ENCODE measurements at regions not wholly inside any gene's neighbourhood (a gene's known extent, or its start where the extent isn't known, plus 50 kb on each side); places are given as distances from the start of the nearest gene placed in this dataset.

DNA sequence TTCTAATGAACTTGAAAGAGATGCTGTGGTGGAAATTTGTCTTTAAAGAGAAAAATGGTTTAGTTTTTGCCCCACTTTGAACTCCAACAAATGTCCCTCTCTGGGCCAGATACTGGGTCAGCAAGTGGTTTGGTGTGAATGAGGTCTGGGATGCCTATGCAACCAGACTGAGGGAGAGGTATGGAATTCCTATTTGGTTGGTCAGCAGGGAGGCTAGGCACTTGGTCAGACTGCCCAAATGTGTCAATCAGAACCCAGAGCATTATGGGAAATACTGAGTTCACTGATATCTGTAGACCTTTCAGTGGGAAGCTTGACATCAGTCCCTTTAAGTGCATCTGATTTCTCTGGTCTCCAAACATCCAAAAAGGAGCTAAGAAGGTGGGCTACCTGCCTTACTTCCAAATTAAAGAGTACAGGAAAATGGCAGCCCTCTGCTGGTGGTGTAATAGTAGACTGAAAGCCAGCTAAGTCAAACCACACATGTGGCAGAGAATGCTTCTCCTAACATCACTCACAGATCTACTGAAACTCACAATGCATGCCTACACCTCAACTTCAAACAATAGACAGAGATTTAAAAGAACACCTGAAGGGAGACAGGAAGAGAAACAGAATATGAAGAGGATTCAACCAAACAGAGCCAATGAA is 510.1 kb downstream of the PLA2G4A start:
- Histone ChIP-seq H3K4me3 (ENCODE audit: low read length) (no peak overlapping the region), H3K56ac (ENCODE audit: low read length) (no peak overlapping the region), H3K27ac (ENCODE audit: low read depth, low read length) (no peak overlapping the region), H3K23ac (ENCODE audit: low read length) (no peak overlapping the region), H3K4ac (ENCODE audit: low read depth, low read length) (peak overlapping the region; percentile 68), H3K4me1 (ENCODE audit: control insufficient read depth, low read depth, low read length) (no peaks in the 10 kb centered on the region), H3K36me3 (ENCODE audit: control insufficient read depth, insufficient read depth, low read length) (no peaks in the 10 kb centered on the region), H3K4me2 (ENCODE audit: low read length) (no peak overlapping the region), H3K18ac (ENCODE audit: low read length) (no peak overlapping the region), H2AK5ac (ENCODE audit: low read length) (no peak overlapping the region), H3K27me3 (ENCODE audit: insufficient read depth, low read length, poor library complexity) (no peaks in the 10 kb centered on the region), H3K79me1 (ENCODE audit: low read length) (no peaks in the 10 kb centered on the region), H2BK15ac (replicated peaks; ENCODE audit: low read depth) (no peak overlapping the region), H4K5ac (ENCODE audit: low read length) (no peak overlapping the region), H4K8ac (ENCODE audit: low read depth, low read length) (no peak overlapping the region), H3K79me2 (ENCODE audit: control insufficient read depth, insufficient read depth, low read length) (no peaks in the 10 kb centered on the region), H2BK120ac (ENCODE audit: low read depth, low read length) (no peak overlapping the region), H3K9ac (ENCODE audit: low read length) (no peak overlapping the region), H2BK5ac (ENCODE audit: low read length) (no peak overlapping the region)
- DNase-seq: peak; percentile 71

DNA sequence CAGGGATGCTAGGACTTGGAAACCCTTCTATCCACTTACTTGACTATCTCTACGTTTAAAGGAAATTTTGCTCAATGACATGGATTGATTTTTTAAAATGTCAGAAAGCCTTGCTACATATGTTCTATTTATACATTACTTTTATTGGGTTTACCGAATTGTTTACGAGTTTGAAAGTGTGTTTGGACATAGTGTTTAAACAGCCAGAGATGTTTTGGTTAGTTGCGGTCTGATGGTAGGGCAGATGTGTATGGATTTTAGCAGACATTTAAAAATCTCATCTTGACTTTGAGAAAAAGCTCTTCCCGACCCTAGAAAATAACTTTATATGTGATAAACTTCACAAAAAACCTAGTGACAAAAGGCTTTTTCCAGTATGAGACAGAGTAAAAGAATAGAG is 513.7 kb downstream of the PLA2G4A start:
- Histone ChIP-seq H2BK5ac (ENCODE audit: low read length) (no peak overlapping the region), H3K79me2 (ENCODE audit: control insufficient read depth, insufficient read depth, low read length) (no peaks in the 10 kb centered on the region), H3K56ac (ENCODE audit: low read length) (no peak overlapping the region), H3K4me2 (ENCODE audit: low read length) (no peak overlapping the region), H2BK15ac (replicated peaks; ENCODE audit: low read depth) (no peak overlapping the region), H3K4me1 (ENCODE audit: control insufficient read depth, low read depth, low read length) (no peaks in the 10 kb centered on the region), H4K5ac (ENCODE audit: low read length) (no peak overlapping the region), H3K23ac (ENCODE audit: low read length) (no peak overlapping the region), H2BK120ac (ENCODE audit: low read depth, low read length) (no peak overlapping the region), H3K27me3 (ENCODE audit: insufficient read depth, low read length, poor library complexity) (no peaks in the 10 kb centered on the region), H3K4me3 (ENCODE audit: low read length) (no peak overlapping the region), H3K27ac (ENCODE audit: low read depth, low read length) (no peak overlapping the region), H3K18ac (ENCODE audit: low read length) (no peak overlapping the region), H3K36me3 (ENCODE audit: control insufficient read depth, insufficient read depth, low read length) (no peaks in the 10 kb centered on the region), H4K8ac (ENCODE audit: low read depth, low read length) (no peak overlapping the region), H2AK5ac (ENCODE audit: low read length) (no peak overlapping the region), H3K79me1 (ENCODE audit: low read length) (no peaks in the 10 kb centered on the region), H3K4ac (ENCODE audit: low read depth, low read length) (no peak overlapping the region), H3K9ac (ENCODE audit: low read length) (no peak overlapping the region)
- WGBS (ENCODE audit: extremely low coverage, insufficient coverage, low lambda C conversion rate): no CpG with 5 or more reads among the region's 5 CpGs
- no peak for DNase-seq

DNA sequence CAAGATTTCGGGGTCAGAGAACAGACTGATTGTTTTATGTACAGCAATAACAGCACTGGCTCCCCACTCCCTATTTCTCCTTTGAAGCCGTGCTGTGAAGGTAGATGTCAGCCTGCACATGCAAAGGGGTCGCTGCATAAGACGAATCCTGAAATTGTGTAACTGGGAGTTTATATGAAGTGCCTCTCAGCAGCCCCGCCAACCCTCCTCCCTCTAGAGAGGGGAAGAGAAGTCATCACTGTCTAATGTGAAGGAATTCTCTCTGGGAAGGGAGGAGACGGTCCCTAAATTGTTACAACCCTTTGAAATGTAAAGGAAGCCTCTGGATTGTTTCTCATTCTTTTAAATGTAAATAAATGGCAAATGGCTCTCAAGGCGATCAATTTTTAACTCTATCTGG is 545.3 kb downstream of the PLA2G4A start:
- Histone ChIP-seq H4K5ac (ENCODE audit: low read length) (no peak overlapping the region), H3K79me1 (ENCODE audit: low read length) (no peaks in the 10 kb centered on the region), H3K36me3 (ENCODE audit: control insufficient read depth, insufficient read depth, low read length) (no peaks in the 10 kb centered on the region), H3K4me1 (ENCODE audit: control insufficient read depth, low read depth, low read length) (peaks cover 9% of the 10 kb centered on the region), H2BK15ac (replicated peaks; ENCODE audit: low read depth) (peak overlapping the region; percentile 41), H3K18ac (ENCODE audit: low read length) (peak overlapping the region; percentile 41), H3K27me3 (ENCODE audit: insufficient read depth, low read length, poor library complexity) (no peaks in the 10 kb centered on the region), H2AK5ac (ENCODE audit: low read length) (no peak overlapping the region), H2BK5ac (ENCODE audit: low read length) (no peak overlapping the region), H3K23ac (ENCODE audit: low read length) (no peak overlapping the region), H3K79me2 (ENCODE audit: control insufficient read depth, insufficient read depth, low read length) (no peaks in the 10 kb centered on the region), H3K9ac (ENCODE audit: low read length) (no peak overlapping the region), H4K8ac (ENCODE audit: low read depth, low read length) (no peak overlapping the region), H3K56ac (ENCODE audit: low read length) (peak overlapping the region; percentile 52), H3K4ac (ENCODE audit: low read depth, low read length) (no peak overlapping the region), H3K4me3 (ENCODE audit: low read length) (no peak overlapping the region), H2BK120ac (ENCODE audit: low read depth, low read length) (no peak overlapping the region), H3K27ac (ENCODE audit: low read depth, low read length) (no peak overlapping the region), H3K4me2 (ENCODE audit: low read length) (no peak overlapping the region)
- no CpG with 5 or more reads among the region's 7 CpGs for WGBS (ENCODE audit: extremely low coverage, insufficient coverage, low lambda C conversion rate)
- DNase-seq: peak; percentile 50

DNA sequence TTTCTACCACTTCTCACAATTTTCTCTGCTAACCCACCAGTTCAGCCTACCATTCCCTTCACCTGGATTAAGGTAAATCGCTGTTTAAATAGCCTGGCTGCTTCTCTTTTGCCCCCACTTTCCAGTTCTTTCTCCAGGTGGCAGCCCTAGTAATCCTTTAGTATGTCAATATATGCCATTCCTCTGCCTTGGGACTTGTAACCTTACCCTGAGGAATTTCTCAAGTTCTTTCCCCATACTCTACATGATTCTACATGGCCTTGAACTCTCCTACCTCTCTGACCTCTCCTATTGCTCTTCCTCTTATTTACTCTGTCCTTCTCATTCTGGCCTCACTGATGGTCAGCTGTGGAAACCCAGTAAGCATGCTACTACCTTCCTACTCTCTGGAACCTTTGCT is 546.0 kb downstream of the PLA2G4A start:
- Histone ChIP-seq H2BK120ac (ENCODE audit: low read depth, low read length) (no peak overlapping the region), H3K23ac (ENCODE audit: low read length) (no peak overlapping the region), H3K27ac (ENCODE audit: low read depth, low read length) (no peak overlapping the region), H3K9ac (ENCODE audit: low read length) (no peak overlapping the region), H3K18ac (ENCODE audit: low read length) (no peak overlapping the region), H3K4me3 (ENCODE audit: low read length) (no peak overlapping the region), H4K8ac (ENCODE audit: low read depth, low read length) (no peak overlapping the region), H3K4ac (ENCODE audit: low read depth, low read length) (no peak overlapping the region), H3K36me3 (ENCODE audit: control insufficient read depth, insufficient read depth, low read length) (no peaks in the 10 kb centered on the region), H3K4me2 (ENCODE audit: low read length) (no peak overlapping the region), H4K5ac (ENCODE audit: low read length) (no peak overlapping the region), H3K4me1 (ENCODE audit: control insufficient read depth, low read depth, low read length) (peaks cover 9% of the 10 kb centered on the region), H3K56ac (ENCODE audit: low read length) (no peak overlapping the region), H3K79me2 (ENCODE audit: control insufficient read depth, insufficient read depth, low read length) (no peaks in the 10 kb centered on the region), H2AK5ac (ENCODE audit: low read length) (no peak overlapping the region), H2BK5ac (ENCODE audit: low read length) (no peak overlapping the region), H3K79me1 (ENCODE audit: low read length) (no peaks in the 10 kb centered on the region), H2BK15ac (replicated peaks; ENCODE audit: low read depth) (no peak overlapping the region), H3K27me3 (ENCODE audit: insufficient read depth, low read length, poor library complexity) (no peaks in the 10 kb centered on the region)
- peak; percentile 87 for DNase-seq
- no CpG with 5 or more reads among the region's 1 CpG for WGBS (ENCODE audit: extremely low coverage, insufficient coverage, low lambda C conversion rate)

DNA sequence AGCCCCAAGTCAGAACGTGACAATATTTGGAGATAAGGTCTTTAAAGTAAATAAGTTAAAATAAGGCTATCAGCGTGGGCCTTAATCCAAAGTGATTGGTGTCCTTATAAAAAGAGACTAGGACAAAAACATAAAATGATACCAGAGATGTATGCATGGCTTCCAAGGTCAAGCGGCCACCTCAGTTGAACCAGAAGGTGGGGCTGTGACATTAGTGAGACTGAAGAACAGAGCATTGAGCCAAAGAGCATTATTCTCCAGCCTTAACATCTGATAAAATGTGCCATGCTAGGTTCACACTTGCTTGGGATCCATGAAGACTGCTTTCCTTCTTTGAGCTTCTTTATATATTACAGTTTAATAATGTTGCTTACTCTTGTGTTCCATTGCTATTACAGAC is 554.6 kb downstream of the PLA2G4A start:
- Histone ChIP-seq H3K79me1 (ENCODE audit: low read length) (no peaks in the 10 kb centered on the region), H3K27me3 (ENCODE audit: insufficient read depth, low read length, poor library complexity) (no peaks in the 10 kb centered on the region), H3K9ac (ENCODE audit: low read length) (no peak overlapping the region), H3K4me1 (ENCODE audit: control insufficient read depth, low read depth, low read length) (no peaks in the 10 kb centered on the region), H2BK15ac (replicated peaks; ENCODE audit: low read depth) (no peak overlapping the region), H2AK5ac (ENCODE audit: low read length) (no peak overlapping the region), H2BK5ac (ENCODE audit: low read length) (no peak overlapping the region), H3K27ac (ENCODE audit: low read depth, low read length) (no peak overlapping the region), H3K18ac (ENCODE audit: low read length) (no peak overlapping the region), H3K23ac (ENCODE audit: low read length) (no peak overlapping the region), H3K4ac (ENCODE audit: low read depth, low read length) (no peak overlapping the region), H4K5ac (ENCODE audit: low read length) (no peak overlapping the region), H3K4me2 (ENCODE audit: low read length) (no peak overlapping the region), H3K4me3 (ENCODE audit: low read length) (no peak overlapping the region), H2BK120ac (ENCODE audit: low read depth, low read length) (no peak overlapping the region), H3K79me2 (ENCODE audit: control insufficient read depth, insufficient read depth, low read length) (no peaks in the 10 kb centered on the region), H3K36me3 (ENCODE audit: control insufficient read depth, insufficient read depth, low read length) (no peaks in the 10 kb centered on the region), H3K56ac (ENCODE audit: low read length) (no peak overlapping the region), H4K8ac (ENCODE audit: low read depth, low read length) (no peak overlapping the region)
- DNase-seq: peak; percentile 73
- no CpG with 5 or more reads among the region's 3 CpGs for WGBS (ENCODE audit: extremely low coverage, insufficient coverage, low lambda C conversion rate)

DNA sequence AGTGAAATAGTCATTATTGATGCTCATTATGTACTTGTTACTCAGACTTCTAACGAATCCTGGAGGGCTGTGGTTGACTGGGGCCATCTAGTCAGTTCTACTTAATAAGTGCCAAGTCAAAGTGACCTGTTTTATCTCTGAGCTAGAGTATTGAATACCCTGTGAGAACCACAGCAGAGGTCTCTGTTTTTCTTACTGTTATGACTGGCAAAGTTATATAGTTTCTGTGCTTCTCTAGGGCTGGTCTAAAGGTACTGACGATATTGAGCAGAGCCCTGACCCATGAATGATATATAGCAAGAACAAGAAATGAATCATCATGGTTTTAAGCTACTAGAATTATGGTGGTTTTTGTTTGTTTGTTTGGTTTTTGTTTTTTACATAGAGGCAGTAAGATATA is 555.8 kb downstream of the PLA2G4A start:
- Histone ChIP-seq H2BK5ac (ENCODE audit: low read length) (no peak overlapping the region), H3K23ac (ENCODE audit: low read length) (no peak overlapping the region), H3K36me3 (ENCODE audit: control insufficient read depth, insufficient read depth, low read length) (no peaks in the 10 kb centered on the region), H3K4ac (ENCODE audit: low read depth, low read length) (no peak overlapping the region), H2BK15ac (replicated peaks; ENCODE audit: low read depth) (no peak overlapping the region), H2AK5ac (ENCODE audit: low read length) (no peak overlapping the region), H3K56ac (ENCODE audit: low read length) (no peak overlapping the region), H3K9ac (ENCODE audit: low read length) (no peak overlapping the region), H3K27ac (ENCODE audit: low read depth, low read length) (no peak overlapping the region), H3K4me2 (ENCODE audit: low read length) (no peak overlapping the region), H3K79me1 (ENCODE audit: low read length) (no peaks in the 10 kb centered on the region), H3K18ac (ENCODE audit: low read length) (no peak overlapping the region), H3K4me1 (ENCODE audit: control insufficient read depth, low read depth, low read length) (no peaks in the 10 kb centered on the region), H4K8ac (ENCODE audit: low read depth, low read length) (no peak overlapping the region), H2BK120ac (ENCODE audit: low read depth, low read length) (no peak overlapping the region), H4K5ac (ENCODE audit: low read length) (no peak overlapping the region), H3K27me3 (ENCODE audit: insufficient read depth, low read length, poor library complexity) (no peaks in the 10 kb centered on the region), H3K4me3 (ENCODE audit: low read length) (no peak overlapping the region), H3K79me2 (ENCODE audit: control insufficient read depth, insufficient read depth, low read length) (no peaks in the 10 kb centered on the region)
- peak; percentile 6 for DNase-seq
- WGBS (ENCODE audit: extremely low coverage, insufficient coverage, low lambda C conversion rate): no CpG with 5 or more reads among the region's 2 CpGs
